ENCODE measurements at regions not wholly inside any gene's neighbourhood (a gene's known extent, or its start where the extent isn't known, plus 50 kb on each side); places are given as distances from the start of the nearest gene placed in this dataset.

DNA sequence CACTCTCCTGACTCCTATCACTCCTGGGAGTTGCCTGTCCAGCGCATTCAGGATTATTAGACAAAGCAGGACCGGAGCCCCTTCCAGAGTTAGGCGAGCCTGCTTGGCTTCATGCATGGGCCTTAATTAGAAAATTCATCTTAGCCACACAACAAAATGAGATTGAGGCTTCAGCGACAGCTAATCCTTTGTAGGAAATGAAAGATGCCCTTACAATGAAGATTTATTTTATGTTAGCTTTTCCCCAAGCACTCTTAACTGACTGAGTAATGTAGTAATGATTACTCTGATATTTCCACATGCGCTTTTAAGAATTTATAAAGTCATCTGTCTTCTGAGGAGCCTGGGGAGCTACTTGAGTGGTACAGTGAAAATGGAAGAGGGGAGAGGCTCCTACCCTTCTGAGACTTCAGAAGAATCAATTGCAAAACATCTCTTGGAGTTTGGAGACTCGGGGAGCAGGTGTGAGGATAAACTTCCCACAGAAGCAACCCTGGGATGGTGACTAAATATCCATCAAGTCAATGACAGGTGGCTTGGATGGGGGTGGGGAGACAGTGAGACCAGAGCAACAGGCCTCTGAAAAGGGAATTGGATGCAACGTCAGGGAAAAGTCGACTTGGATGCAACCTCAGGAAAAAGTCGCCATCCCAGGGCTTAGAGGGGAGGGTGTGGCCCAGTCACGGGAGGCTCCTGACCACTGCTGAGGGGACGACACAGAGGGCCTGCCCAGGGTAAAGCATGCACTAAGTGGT, 434.5 kb upstream of the B3GAT1 start:
- H3K4me1 Mint-ChIP-seq (ENCODE audit: unreplicated experiment): peaks cover 5% of the 10 kb centered on the region

GRCh38 chr11:134845474-134846327, 433.7 kb upstream of the B3GAT1 start:
- Mint-ChIP-seq H3K27ac (peak overlapping the region; percentile 47), H3K36me3 (no peaks in the 10 kb centered on the region), H3K27me3 (peaks cover 26% of the 10 kb centered on the region), H3K4me1 (ENCODE audit: unreplicated experiment) (peaks cover 5% of the 10 kb centered on the region), H3K4me3 (no peak overlapping the region), H3K9me3 (no peaks in the 10 kb centered on the region)
- TF ChIP-seq, protein P1, sequence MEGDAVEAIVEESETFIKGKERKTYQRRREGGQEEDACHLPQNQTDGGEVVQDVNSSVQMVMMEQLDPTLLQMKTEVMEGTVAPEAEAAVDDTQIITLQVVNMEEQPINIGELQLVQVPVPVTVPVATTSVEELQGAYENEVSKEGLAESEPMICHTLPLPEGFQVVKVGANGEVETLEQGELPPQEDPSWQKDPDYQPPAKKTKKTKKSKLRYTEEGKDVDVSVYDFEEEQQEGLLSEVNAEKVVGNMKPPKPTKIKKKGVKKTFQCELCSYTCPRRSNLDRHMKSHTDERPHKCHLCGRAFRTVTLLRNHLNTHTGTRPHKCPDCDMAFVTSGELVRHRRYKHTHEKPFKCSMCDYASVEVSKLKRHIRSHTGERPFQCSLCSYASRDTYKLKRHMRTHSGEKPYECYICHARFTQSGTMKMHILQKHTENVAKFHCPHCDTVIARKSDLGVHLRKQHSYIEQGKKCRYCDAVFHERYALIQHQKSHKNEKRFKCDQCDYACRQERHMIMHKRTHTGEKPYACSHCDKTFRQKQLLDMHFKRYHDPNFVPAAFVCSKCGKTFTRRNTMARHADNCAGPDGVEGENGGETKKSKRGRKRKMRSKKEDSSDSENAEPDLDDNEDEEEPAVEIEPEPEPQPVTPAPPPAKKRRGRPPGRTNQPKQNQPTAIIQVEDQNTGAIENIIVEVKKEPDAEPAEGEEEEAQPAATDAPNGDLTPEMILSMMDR (conservative IDR thresholded peaks at IDR 0.05): no peak
- peak; percentile 52 for DNase-seq (ENCODE audit: extremely low spot score, unreplicated experiment)

More for the DNA sequence above, 434.5 kb upstream of the B3GAT1 start:
- TF ChIP-seq, protein P1 (conservative IDR thresholded peaks at IDR 0.05): no peak
- no peak overlapping the region for H3K4me3 Mint-ChIP-seq
- H3K27me3 Mint-ChIP-seq: peaks cover 18% of the 10 kb centered on the region
- no peak for DNase-seq (ENCODE audit: extremely low spot score, unreplicated experiment)
- no peaks in the 10 kb centered on the region for H3K9me3 Mint-ChIP-seq
- no peaks in the 10 kb centered on the region for H3K36me3 Mint-ChIP-seq
- peak overlapping the region; percentile 20 for H3K27ac Mint-ChIP-seq

GRCh38 chr11:134844838-134845237, 432.8 kb upstream of the B3GAT1 start:
- no peaks in the 10 kb centered on the region for H3K9me3 Mint-ChIP-seq
- H3K36me3 Mint-ChIP-seq: no peaks in the 10 kb centered on the region
- H3K27ac Mint-ChIP-seq: peak overlapping the region; percentile 47
- no peak overlapping the region for H3K4me3 Mint-ChIP-seq
- peaks cover 5% of the 10 kb centered on the region for H3K4me1 Mint-ChIP-seq (ENCODE audit: unreplicated experiment)
- peaks cover 32% of the 10 kb centered on the region for H3K27me3 Mint-ChIP-seq
- TF ChIP-seq, protein P1 (conservative IDR thresholded peaks at IDR 0.05): no peak
- DNase-seq (ENCODE audit: extremely low spot score, unreplicated experiment): no peak

DNA sequence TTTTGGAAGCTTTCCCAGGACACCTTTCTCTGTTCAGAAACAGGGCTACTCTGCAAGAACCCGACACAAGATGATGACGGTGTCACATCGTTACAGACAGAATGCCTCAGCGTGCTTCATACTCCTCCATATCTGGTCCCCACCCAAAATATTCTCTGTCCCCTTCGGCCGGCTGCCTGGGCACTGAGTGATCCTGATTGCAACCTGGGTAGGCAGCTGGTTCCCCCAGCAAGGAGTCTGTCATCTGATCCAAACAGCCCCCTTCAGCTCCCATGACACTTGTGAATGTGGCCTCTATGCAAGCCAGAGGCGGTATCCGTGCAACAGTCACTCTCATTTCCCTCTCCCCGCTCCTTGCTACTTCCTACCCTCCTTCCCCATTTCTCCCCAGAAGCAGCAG, 431.7 kb upstream of the B3GAT1 start:
- Mint-ChIP-seq H3K27me3 (peaks cover 35% of the 10 kb centered on the region), H3K4me1 (ENCODE audit: unreplicated experiment) (peaks cover 5% of the 10 kb centered on the region), H3K4me3 (no peak overlapping the region), H3K27ac (no peak overlapping the region), H3K9me3 (no peaks in the 10 kb centered on the region), H3K36me3 (no peaks in the 10 kb centered on the region)
- no peak for DNase-seq (ENCODE audit: extremely low spot score, unreplicated experiment)
- TF ChIP-seq, protein P1 (conservative IDR thresholded peaks at IDR 0.05): no peak

DNA sequence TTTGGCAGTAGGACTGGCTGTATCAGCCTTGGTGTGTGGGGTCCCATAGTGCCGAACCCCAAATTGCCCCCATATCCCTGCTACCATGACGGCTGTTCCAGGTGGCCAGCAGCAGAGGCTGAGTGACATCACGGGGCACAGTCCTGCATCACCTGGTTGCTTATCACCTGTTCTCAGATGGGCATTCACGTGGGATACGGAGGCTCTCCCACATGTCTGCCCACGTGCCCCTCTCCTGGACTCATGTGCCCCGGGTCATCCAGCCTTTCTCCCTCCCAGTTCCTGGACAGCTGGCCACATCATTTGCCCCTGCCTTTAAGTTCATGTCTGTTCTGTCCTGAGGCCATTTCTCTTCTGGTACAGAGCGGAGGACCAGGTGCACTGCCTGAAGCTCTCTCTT, 431.0 kb upstream of the B3GAT1 start:
- H3K27me3 Mint-ChIP-seq: peaks cover 40% of the 10 kb centered on the region
- H3K4me1 Mint-ChIP-seq (ENCODE audit: unreplicated experiment): peaks cover 5% of the 10 kb centered on the region
- TF ChIP-seq, protein P1 (conservative IDR thresholded peaks at IDR 0.05): no peak
- H3K36me3 Mint-ChIP-seq: no peaks in the 10 kb centered on the region
- DNase-seq (ENCODE audit: extremely low spot score, unreplicated experiment): no peak
- H3K27ac Mint-ChIP-seq: no peak overlapping the region
- no peaks in the 10 kb centered on the region for H3K9me3 Mint-ChIP-seq
- no peak overlapping the region for H3K4me3 Mint-ChIP-seq

Data from type B pancreatic cell (in vitro differentiated cells).